ENCODE measurements at regions not wholly inside any gene's neighbourhood (a gene's known extent, or its start where the extent isn't known, plus 50 kb on each side); places are given as distances from the start of the nearest gene placed in this dataset.

DNA sequence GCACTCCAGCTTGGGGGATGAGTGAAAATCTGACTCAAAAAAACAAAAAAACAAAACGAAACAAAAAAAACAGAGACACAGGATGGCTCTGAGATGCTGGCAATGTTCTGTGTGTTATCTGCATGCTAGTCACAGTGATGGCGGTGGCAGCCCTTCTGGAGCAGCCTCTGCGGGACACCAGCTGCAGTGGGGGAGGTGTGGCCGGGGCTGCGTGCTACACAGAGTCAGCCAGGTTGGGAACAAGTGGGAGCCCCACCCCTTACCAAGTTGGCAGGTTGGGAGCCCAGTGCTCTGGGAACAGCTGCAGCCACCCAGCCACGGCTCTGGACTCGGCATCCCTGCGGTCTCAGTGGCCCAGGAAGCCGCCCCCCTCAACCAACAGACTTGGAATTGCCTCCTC, 206.5 kb upstream of the ZFP42 start:
- peaks cover 0 to 5% (median 0%) of the 10 kb centered on the region in 4 donors for H3K4me1 ChIP-seq
- H3K36me3 ChIP-seq: no peaks in the 10 kb centered on the region
- 80 to 94% methylated on average over 1 to 5 of the region's 9 CpGs for WGBS, 2 donors (ENCODE audit: low coverage in 1 of 2)
- H3K4me3 ChIP-seq: no peak overlapping the region
- no peak for DNase-seq
- in situ Hi-C loops (cut with MboI; ENCODE audit: low pct_ligation_motif_present in 1 of 4, low pct_unique_long_range_greater_than_20kb in 1 of 4, low sequenced_read_pairs in 3 of 4): no loop called here
- intact Hi-C loops (cut with DNase I; ENCODE audit: low total_unique reads): no loop called here
- H3K27me3 ChIP-seq: no peaks in the 10 kb centered on the region
- TF ChIP-seq POLR2AphosphoS5 (IDR thresholded peaks at IDR 0.05) (no peak), POLR2A (IDR thresholded peaks at IDR 0.05) (no peak), EP300 (IDR thresholded peaks at IDR 0.05; ENCODE audit: low read depth) (no peak)
- TF ChIP-seq, protein P1, sequence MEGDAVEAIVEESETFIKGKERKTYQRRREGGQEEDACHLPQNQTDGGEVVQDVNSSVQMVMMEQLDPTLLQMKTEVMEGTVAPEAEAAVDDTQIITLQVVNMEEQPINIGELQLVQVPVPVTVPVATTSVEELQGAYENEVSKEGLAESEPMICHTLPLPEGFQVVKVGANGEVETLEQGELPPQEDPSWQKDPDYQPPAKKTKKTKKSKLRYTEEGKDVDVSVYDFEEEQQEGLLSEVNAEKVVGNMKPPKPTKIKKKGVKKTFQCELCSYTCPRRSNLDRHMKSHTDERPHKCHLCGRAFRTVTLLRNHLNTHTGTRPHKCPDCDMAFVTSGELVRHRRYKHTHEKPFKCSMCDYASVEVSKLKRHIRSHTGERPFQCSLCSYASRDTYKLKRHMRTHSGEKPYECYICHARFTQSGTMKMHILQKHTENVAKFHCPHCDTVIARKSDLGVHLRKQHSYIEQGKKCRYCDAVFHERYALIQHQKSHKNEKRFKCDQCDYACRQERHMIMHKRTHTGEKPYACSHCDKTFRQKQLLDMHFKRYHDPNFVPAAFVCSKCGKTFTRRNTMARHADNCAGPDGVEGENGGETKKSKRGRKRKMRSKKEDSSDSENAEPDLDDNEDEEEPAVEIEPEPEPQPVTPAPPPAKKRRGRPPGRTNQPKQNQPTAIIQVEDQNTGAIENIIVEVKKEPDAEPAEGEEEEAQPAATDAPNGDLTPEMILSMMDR (IDR thresholded peaks at IDR 0.05): no peak
- no peak overlapping the region for H3K27ac ChIP-seq
- H3K9me3 ChIP-seq: no peaks in the 10 kb centered on the region

DNA sequence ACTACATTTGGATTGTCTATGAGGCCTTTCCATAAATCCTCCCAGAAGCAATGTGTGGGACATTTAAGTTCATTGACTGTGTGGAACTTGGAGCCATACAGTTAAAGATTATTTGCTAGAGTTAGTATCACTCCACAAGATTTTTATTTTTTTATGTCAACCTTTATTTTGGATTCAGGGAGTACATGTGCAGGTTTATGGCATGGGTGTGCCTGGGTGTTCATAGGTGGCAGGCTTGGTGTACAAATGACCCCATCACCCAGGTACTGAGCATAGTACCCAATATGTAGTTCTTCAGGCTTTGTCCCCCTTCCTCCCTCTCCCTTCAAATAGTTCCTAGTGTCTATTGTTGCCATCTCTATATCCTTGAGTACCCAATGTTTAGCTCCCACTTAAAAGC, 199.8 kb upstream of the ZFP42 start:
- Histone ChIP-seq H3K27me3 (no peaks in the 10 kb centered on the region), H3K4me1 (peaks cover 0 to 5% (median 0%) of the 10 kb centered on the region in 4 donors), H3K9me3 (no peaks in the 10 kb centered on the region), H3K36me3 (no peaks in the 10 kb centered on the region), H3K4me3 (no peak overlapping the region), H3K27ac (no peak overlapping the region)
- TF ChIP-seq, protein P1 (IDR thresholded peaks at IDR 0.05): no peak
- no peak for TF ChIP-seq POLR2AphosphoS5 (IDR thresholded peaks at IDR 0.05)
- no peak for TF ChIP-seq POLR2A (IDR thresholded peaks at IDR 0.05)
- no peak for TF ChIP-seq EP300 (IDR thresholded peaks at IDR 0.05; ENCODE audit: low read depth)
- DNase-seq: no peak
- intact Hi-C loops (cut with DNase I; ENCODE audit: low total_unique reads): no loop called here
- in situ Hi-C loops (cut with MboI; ENCODE audit: low pct_ligation_motif_present in 1 of 4, low pct_unique_long_range_greater_than_20kb in 1 of 4, low sequenced_read_pairs in 3 of 4): no loop called here

DNA sequence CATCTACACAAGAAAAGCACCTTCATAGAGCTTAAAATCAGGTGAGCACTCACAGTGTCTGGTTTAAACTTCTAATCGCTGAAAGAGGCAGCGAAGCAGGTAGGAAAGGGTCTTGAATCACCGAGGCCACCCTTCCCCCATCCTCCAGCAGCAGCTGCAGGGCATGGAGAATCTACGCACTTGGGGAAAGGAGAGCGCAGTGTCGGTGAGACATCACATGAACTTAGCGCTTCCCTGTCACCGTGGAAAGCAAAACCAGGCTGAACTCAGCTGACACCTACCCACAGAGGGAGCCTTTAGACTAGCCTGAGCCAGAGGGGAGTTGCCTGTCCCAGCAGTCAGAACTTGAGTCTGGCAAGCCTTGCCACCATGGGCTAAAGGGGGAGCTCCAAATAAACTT, 197.2 kb upstream of the ZFP42 start:
- Histone ChIP-seq H3K36me3 (no peaks in the 10 kb centered on the region), H3K4me1 (no peaks in the 10 kb centered on the region), H3K4me3 (no peak overlapping the region), H3K27me3 (no peaks in the 10 kb centered on the region), H3K27ac (no peak overlapping the region), H3K9me3 (no peaks in the 10 kb centered on the region)
- TF ChIP-seq, protein P1 (IDR thresholded peaks at IDR 0.05): no peak
- no peak for TF ChIP-seq POLR2A (IDR thresholded peaks at IDR 0.05)
- no peak for TF ChIP-seq POLR2AphosphoS5 (IDR thresholded peaks at IDR 0.05)
- no peak for TF ChIP-seq EP300 (IDR thresholded peaks at IDR 0.05; ENCODE audit: low read depth)
- no peak for DNase-seq
- WGBS, 2 donors (ENCODE audit: low coverage in 1 of 2): 88 to 94% methylated on average over 3 to 8 of the region's 8 CpGs
- in situ Hi-C loops (cut with MboI; ENCODE audit: low pct_ligation_motif_present in 1 of 4, low pct_unique_long_range_greater_than_20kb in 1 of 4, low sequenced_read_pairs in 3 of 4): no loop called here
- intact Hi-C loops (cut with DNase I; ENCODE audit: low total_unique reads): no loop called here

DNA sequence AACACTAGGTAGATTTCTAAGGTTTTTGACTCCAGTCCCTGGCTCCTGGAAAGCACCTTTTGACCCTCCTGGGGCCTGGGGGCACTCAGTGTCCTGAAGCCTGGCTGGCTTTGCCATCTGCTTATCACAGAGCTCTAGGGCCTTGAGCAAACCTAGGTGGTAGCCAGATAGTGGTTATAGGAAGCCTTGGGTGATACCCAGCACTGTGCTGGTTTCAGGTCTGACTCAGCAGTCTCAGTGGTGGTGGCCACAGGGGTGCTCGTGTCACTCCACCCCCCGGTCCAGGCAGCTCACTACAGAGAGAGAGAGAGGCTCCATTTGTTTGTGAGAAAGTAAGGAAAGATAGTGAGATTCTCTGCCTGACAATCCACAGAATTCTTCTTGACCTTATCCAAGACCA, 195.8 kb upstream of the ZFP42 start:
- TF ChIP-seq EP300 (IDR thresholded peaks at IDR 0.05; ENCODE audit: low read depth): no peak
- intact Hi-C loops (cut with DNase I; ENCODE audit: low total_unique reads): no loop called here
- no peaks in the 10 kb centered on the region for H3K36me3 ChIP-seq
- no peaks in the 10 kb centered on the region for H3K9me3 ChIP-seq
- DNase-seq: no peak
- H3K4me1 ChIP-seq: no peaks in the 10 kb centered on the region
- no peak overlapping the region for H3K4me3 ChIP-seq
- no peaks in the 10 kb centered on the region for H3K27me3 ChIP-seq
- H3K27ac ChIP-seq: no peak overlapping the region
- in situ Hi-C loops (cut with MboI; ENCODE audit: low pct_ligation_motif_present in 1 of 4, low pct_unique_long_range_greater_than_20kb in 1 of 4, low sequenced_read_pairs in 3 of 4): no loop called here
- WGBS, 2 donors (ENCODE audit: low coverage in 1 of 2): 79% methylated on average over 2 of the region's 2 CpGs; no CpG with 5 or more reads in 1 of the 2 donors

DNA sequence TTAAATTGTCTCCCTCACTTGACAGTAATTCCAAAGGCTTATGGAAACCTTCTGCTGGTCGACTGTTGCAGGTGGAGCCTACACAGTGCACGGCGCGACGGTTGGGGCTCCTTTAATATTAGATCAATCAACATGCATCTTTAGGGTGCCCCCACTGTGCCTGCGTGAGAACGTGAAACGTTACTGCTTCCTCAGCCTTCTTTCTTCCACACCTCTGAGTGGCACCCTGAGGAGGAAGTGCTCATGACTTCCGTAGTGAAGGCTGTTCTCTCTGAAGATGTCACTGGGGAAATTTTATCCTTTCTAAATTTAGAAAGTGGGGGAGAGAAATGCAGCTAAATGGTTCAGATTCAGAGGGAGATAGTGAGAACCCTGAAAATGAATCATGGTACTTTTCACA, 184.0 kb upstream of the ZFP42 start:
- 69 to 73% methylated on average over 7 to 9 of the region's 9 CpGs for WGBS, 2 donors (ENCODE audit: low coverage in 1 of 2)
- intact Hi-C loops (cut with DNase I; ENCODE audit: low total_unique reads): loop anchor here (5.0 kb wide), 1 partner anchor 194 kb away; no protein-coding TSS in a partner anchor
- DNase-seq: no peak
- Histone ChIP-seq H3K36me3 (no peaks in the 10 kb centered on the region), H3K9me3 (no peaks in the 10 kb centered on the region), H3K27ac (no peak overlapping the region), H3K27me3 (no peaks in the 10 kb centered on the region), H3K4me1 (no peaks in the 10 kb centered on the region), H3K4me3 (no peak overlapping the region)
- in situ Hi-C loops (cut with MboI; ENCODE audit: low pct_ligation_motif_present in 1 of 4, low pct_unique_long_range_greater_than_20kb in 1 of 4, low sequenced_read_pairs in 3 of 4): no loop called here
- TF ChIP-seq POLR2A (IDR thresholded peaks at IDR 0.05) (no peak), EP300 (IDR thresholded peaks at IDR 0.05; ENCODE audit: low read depth) (no peak), POLR2AphosphoS5 (IDR thresholded peaks at IDR 0.05) (no peak)
- TF ChIP-seq, protein P1 (IDR thresholded peaks at IDR 0.05): no peak

All from transverse colon (tissue), 4 donors.